ENCODE measurements at regions not wholly inside any gene's neighbourhood (a gene's known extent, or its start where the extent isn't known, plus 50 kb on each side); places are given as distances from the start of the nearest gene placed in this dataset.

DNA sequence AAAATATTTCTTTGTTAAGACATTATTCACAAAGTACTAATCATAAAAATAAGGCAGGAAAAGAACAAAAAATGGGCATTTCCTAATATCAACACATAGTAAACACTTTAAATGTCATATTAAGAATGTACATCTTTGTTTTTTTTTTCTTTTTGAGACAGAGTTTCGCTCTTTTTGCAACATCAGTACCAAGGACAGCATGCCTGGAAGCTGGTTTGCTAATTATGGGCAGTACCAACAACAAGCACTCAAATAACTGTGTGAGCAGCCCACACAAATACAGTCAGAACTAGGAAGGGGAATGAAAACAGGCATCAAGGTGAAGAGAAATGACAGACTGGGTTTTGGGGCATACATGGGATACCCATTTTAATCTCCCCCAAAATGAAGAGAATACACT lies 788.0 kb upstream of the SLITRK1 start:
- ChIA-PET CTCF (no interaction called here), POLR2A (ENCODE audit: unreplicated experiment) (no interaction called here)
- ATAC-seq (ENCODE audit: low read depth) (no peak), DNase-seq (no peak)
- no CpG with 5 or more reads among the region's 1 CpG for WGBS, 2 experiments (ENCODE audit: extremely low coverage in 2 of 2, insufficient read length in 1 of 2)
- Histone ChIP-seq H4K91ac (ENCODE audit: insufficient read depth, low read depth, low read length) (no peak overlapping the region), H4K8ac (ENCODE audit: low read depth in 2 of 2, low read length in 2 of 2) (no peak overlapping the region), H4K20me1 (ENCODE audit: insufficient read depth, low read length) (no peaks in the 10 kb centered on the region), H3K4me1 (ENCODE audit: control insufficient read depth, insufficient read depth, low read length) (no peaks in the 10 kb centered on the region), H2AFZ (replicated peaks; ENCODE audit: low read length, poor library complexity) (no peak overlapping the region), H3K9ac (ENCODE audit: low read depth, low read length) (no peak overlapping the region), H3K9me3 (ENCODE audit: control insufficient read depth, insufficient read depth, low read length) (no peaks in the 10 kb centered on the region), H3K9me1 (ENCODE audit: insufficient read depth, low read length) (no peaks in the 10 kb centered on the region), H3K27ac (ENCODE audit: insufficient read depth, low read length) (no peak overlapping the region), H3K56ac (ENCODE audit: extremely low read depth, insufficient read depth, low read length) (no peak overlapping the region), H3K4me3 (ENCODE audit: insufficient read depth, low read depth, low read length) (no peak overlapping the region), H3K27me3 (ENCODE audit: control insufficient read depth, insufficient read depth, low read length) (no peaks in the 10 kb centered on the region), H2BK5ac (ENCODE audit: low read depth, low read length, poor library complexity, severe bottlenecking) (no peak overlapping the region), H3K18ac (ENCODE audit: low read depth, low read length) (no peak overlapping the region), H2BK120ac (ENCODE audit: low read depth, low read length) (no peak overlapping the region), H3K4ac (ENCODE audit: low read depth, low read length) (no peak overlapping the region), H3K36me3 (ENCODE audit: control insufficient read depth, insufficient read depth, low read length) (no peaks in the 10 kb centered on the region), H3K14ac (replicated peaks; ENCODE audit: low read depth, low read length) (no peak overlapping the region), H4K5ac (ENCODE audit: low read depth, low read length) (no peak overlapping the region), H3K23ac (ENCODE audit: low read depth, low read length) (no peak overlapping the region), H2BK15ac (ENCODE audit: low read depth, low read length) (no peak overlapping the region), H2AK5ac (ENCODE audit: low read depth, low read length) (no peak overlapping the region), H2AK9ac (replicated peaks; ENCODE audit: low read depth, low read length, poor library complexity) (no peak overlapping the region), H3K79me1 (ENCODE audit: low read depth in 1 of 2, low read length in 2 of 2) (no peaks in the 10 kb centered on the region), H2BK20ac (ENCODE audit: low read depth, low read length) (no peak overlapping the region), H3K4me2 (ENCODE audit: low read depth, low read length) (no peak overlapping the region)
- in situ Hi-C loops (cut with MboI; ENCODE audit: low sequenced_read_pairs) (no loop called here), intact Hi-C loops (cut with micrococcal nuclease) (no loop called here), dilution Hi-C loops (cut with HindIII; ENCODE audit: low sequenced_read_pairs, unreplicated experiment) (no loop called here)
- BruUV-seq (replicated peaks), result no TSS peak
- no peak for TF ChIP-seq RFX5 (IDR thresholded peaks at IDR 0.05; ENCODE audit: low read depth, low read length)

All from IMR-90 (cell line).